Neural crest cell (in vitro differentiated cells): ENCODE measurements at regions not wholly inside any gene's neighbourhood (a gene's known extent, or its start where the extent isn't known, plus 50 kb on each side); places are given as distances from the start of the nearest gene placed in this dataset.
"Not testable (repeated sequence)": the region's sequence is repeated elsewhere in the genome, so short reads cannot be mapped to it uniquely, and the experiment has no call there.

Experiments
- DNase-seq: peaks from one replicate; pipeline ENCODE4 v3.0.0; 2021; ENCODE audit warnings: low read depth, mixed read lengths, low spot score
- H3K27ac Mint-ChIP-seq: one replicate; pipeline ENCODE4 v1.8.0; 2021; ENCODE audit warnings: mild to moderate bottlenecking, mixed read lengths; ENCODE audit not compliant: unreplicated experiment
- H3K27me3 Mint-ChIP-seq: 2 replicates; pipeline ENCODE4 v1.8.0; 2021; ENCODE audit warnings: low read depth, mild to moderate bottlenecking, mixed read lengths
- H3K36me3 Mint-ChIP-seq: 2 replicates; pipeline ENCODE4 v1.8.0; 2021; ENCODE audit warnings: low read depth, mild to moderate bottlenecking, mixed read lengths
- H3K4me1 Mint-ChIP-seq: 2 replicates; pipeline ENCODE4 v1.8.0; 2021; ENCODE audit warnings: mixed read lengths
- H3K4me3 Mint-ChIP-seq: one replicate; pipeline ENCODE4 v1.8.0; 2021; ENCODE audit warnings: mild to moderate bottlenecking, mixed read lengths
- H3K9me3 Mint-ChIP-seq: 2 replicates; pipeline ENCODE4 v1.8.0; 2021; ENCODE audit warnings: mixed read lengths
- CTCF ChIP-seq: fragments of 200-600 bp; sonication (generic); conservative IDR thresholded peaks from 2 replicates; pipeline ENCODE4 v1.5.0; 2021; ENCODE audit warnings: antibody characterized with exemption, mild to moderate bottlenecking

GRCh38 chr2:186181625-186182024, 304.4 kb upstream of the ZC3H15 start:
- no peak overlapping the region for H3K27ac Mint-ChIP-seq
- H3K9me3 Mint-ChIP-seq = no peaks in the 10 kb centered on the region
- H3K27me3 Mint-ChIP-seq = no peaks in the 10 kb centered on the region
- no peaks in the 10 kb centered on the region for H3K36me3 Mint-ChIP-seq
- H3K4me3 Mint-ChIP-seq = no peak overlapping the region
- no peak for DNase-seq
- no peaks in the 10 kb centered on the region for H3K4me1 Mint-ChIP-seq
- no peak for TF ChIP-seq CTCF

- not testable (repeated sequence) for H3K9me3 Mint-ChIP-seq, H3K4me3 Mint-ChIP-seq, H3K36me3 Mint-ChIP-seq, H3K27ac Mint-ChIP-seq, H3K27me3 Mint-ChIP-seq, DNase-seq, H3K4me1 Mint-ChIP-seq
Observed at GRCh38 chr2:186182366-186182765, 303.7 kb upstream of the ZC3H15 start.

DNA sequence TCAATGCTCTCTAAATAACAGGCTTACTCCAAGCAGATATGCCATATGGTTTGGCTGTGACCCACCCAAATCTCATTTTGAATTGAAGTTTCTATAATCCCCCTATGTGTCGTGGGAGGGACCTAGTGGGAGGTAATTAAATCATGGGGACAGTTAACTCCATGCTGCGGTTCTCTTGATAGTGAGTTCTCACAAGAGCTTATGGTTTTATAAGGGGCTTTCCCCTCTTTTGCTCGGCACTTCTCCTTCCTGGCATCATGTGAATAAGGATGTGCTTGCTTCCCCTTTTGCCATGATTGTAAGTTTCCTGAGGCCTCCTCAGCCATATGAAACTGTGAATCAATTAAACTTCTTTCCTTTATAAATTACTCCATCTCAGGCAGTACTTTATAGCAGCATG, 302.7 kb upstream of the ZC3H15 start:
- Mint-ChIP-seq H3K27ac (no peak overlapping the region), H3K9me3 (no peaks in the 10 kb centered on the region), H3K27me3 (no peaks in the 10 kb centered on the region), H3K4me1 (no peaks in the 10 kb centered on the region), H3K4me3 (no peak overlapping the region), H3K36me3 (no peaks in the 10 kb centered on the region)
- no peak for DNase-seq
- TF ChIP-seq CTCF = no peak

GRCh38 chr2:186187854-186188253, 298.2 kb upstream of the ZC3H15 start:
- H3K36me3 Mint-ChIP-seq = no peaks in the 10 kb centered on the region
- no peaks in the 10 kb centered on the region for H3K27me3 Mint-ChIP-seq
- no peak overlapping the region for H3K4me3 Mint-ChIP-seq
- no peak for TF ChIP-seq CTCF
- H3K9me3 Mint-ChIP-seq = peaks cover 3% of the 10 kb centered on the region
- no peaks in the 10 kb centered on the region for H3K4me1 Mint-ChIP-seq
- no peak for DNase-seq
- H3K27ac Mint-ChIP-seq = no peak overlapping the region

- Mint-ChIP-seq H3K27ac (no peak overlapping the region), H3K9me3 (peaks cover 3% of the 10 kb centered on the region), H3K27me3 (no peaks in the 10 kb centered on the region), H3K4me3 (no peak overlapping the region), H3K36me3 (no peaks in the 10 kb centered on the region), H3K4me1 (no peaks in the 10 kb centered on the region)
- DNase-seq = no peak
- no peak for TF ChIP-seq CTCF
Observed at GRCh38 chr2:186189816-186190215, 296.2 kb upstream of the ZC3H15 start.

- Mint-ChIP-seq H3K27ac (no peak overlapping the region), H3K4me3 (no peak overlapping the region), H3K27me3 (no peaks in the 10 kb centered on the region), H3K9me3 (peaks cover 3% of the 10 kb centered on the region), H3K4me1 (no peaks in the 10 kb centered on the region), H3K36me3 (no peaks in the 10 kb centered on the region)
- DNase-seq = no peak
- no peak for TF ChIP-seq CTCF
Observed at GRCh38 chr2:186195696-186196095, 290.4 kb upstream of the ZC3H15 start.
